Thoracic aorta (tissue), 2 donors: ENCODE measurements at regions not wholly inside any gene's neighbourhood (a gene's known extent, or its start where the extent isn't known, plus 50 kb on each side); places are given as distances from the start of the nearest gene placed in this dataset.

ENCODE experiments used
- ATAC-seq: fragments of 150-250 bp; one replicate; pipeline ENCODE4 v1.8.0; 2017; ENCODE audit warnings: low read depth; ENCODE audit not compliant: insufficient number of reproducible peaks, low FRiP score
- DNase-seq: peaks from one replicate; pipeline ENCODE4 v3.0.0-alpha.2; 2020; ENCODE audit warnings: low spot score
- H3K27ac ChIP-seq, 2 donors: fragments of 200-600 bp; sonication (generic); 1 replicate in 1 of 2; 2 replicates in 1 of 2; pipeline ENCODE4 v1.5.1; 2016; ENCODE audit warnings: mild to moderate bottlenecking in 2 of 2, moderate library complexity in 2 of 2
- H3K27me3 ChIP-seq: fragments of 200-600 bp; sonication (generic); replicated peaks from 2 replicates; pipeline ENCODE4 v1.6.0; 2016; ENCODE audit warnings: mild to moderate bottlenecking; ENCODE audit not compliant: insufficient read depth
- H3K36me3 ChIP-seq: fragments of 200-600 bp; sonication (generic); one replicate; pipeline ENCODE4 v1.5.1; 2016
- H3K4me1 ChIP-seq, 2 donors: fragments of 200-600 bp; sonication (generic); 1 replicate in 1 of 2; 2 replicates in 1 of 2; pipeline versions ENCODE4 v1.5.1 to v1.6.0; 2016; ENCODE audit warnings: low read depth in 2 of 2, mild to moderate bottlenecking in 1 of 2; ENCODE audit not compliant: control insufficient read depth in 1 of 2
- H3K4me3 ChIP-seq: fragments of 200-600 bp; sonication (generic); 2 replicates; pipeline ENCODE4 v1.5.1; 2016; ENCODE audit warnings: mild to moderate bottlenecking
- H3K9me3 ChIP-seq: fragments of 200-600 bp; sonication (generic); 2 replicates; pipeline ENCODE4 v1.5.1; 2016
- TF ChIP-seq, protein P1 (sequence below): fragments of 200-600 bp; sonication (generic); IDR thresholded peaks from one replicate; pipeline ENCODE4 v1.5.1; 2019; ENCODE audit warnings: antibody characterized with exemption

DNA sequence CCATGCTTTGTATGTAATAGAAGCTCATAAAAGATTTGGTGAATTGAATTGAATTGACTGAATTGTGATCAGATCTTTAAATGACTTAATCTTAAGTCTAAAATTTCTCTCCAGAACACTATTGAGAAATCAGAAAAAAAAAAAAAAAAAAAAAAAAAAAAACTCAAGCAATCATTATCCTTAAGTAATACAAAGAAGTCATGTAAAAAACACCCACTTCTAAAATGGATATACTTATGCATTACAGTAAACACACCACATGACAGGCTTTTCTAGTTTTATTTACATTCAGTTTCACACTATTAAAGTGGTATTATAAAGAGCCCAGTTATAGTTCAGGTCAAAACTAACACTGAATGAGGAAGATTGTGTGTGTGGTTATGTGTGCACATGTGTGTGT, 84.9 kb upstream of the GLS start:
- no peaks in the 10 kb centered on the region for H3K27me3 ChIP-seq
- peaks cover 7 to 8% of the 10 kb centered on the region in 2 donors for H3K4me1 ChIP-seq
- H3K4me3 ChIP-seq: no peak overlapping the region
- no peak for DNase-seq
- H3K27ac ChIP-seq: no peak overlapping the region
- TF ChIP-seq, protein P1, sequence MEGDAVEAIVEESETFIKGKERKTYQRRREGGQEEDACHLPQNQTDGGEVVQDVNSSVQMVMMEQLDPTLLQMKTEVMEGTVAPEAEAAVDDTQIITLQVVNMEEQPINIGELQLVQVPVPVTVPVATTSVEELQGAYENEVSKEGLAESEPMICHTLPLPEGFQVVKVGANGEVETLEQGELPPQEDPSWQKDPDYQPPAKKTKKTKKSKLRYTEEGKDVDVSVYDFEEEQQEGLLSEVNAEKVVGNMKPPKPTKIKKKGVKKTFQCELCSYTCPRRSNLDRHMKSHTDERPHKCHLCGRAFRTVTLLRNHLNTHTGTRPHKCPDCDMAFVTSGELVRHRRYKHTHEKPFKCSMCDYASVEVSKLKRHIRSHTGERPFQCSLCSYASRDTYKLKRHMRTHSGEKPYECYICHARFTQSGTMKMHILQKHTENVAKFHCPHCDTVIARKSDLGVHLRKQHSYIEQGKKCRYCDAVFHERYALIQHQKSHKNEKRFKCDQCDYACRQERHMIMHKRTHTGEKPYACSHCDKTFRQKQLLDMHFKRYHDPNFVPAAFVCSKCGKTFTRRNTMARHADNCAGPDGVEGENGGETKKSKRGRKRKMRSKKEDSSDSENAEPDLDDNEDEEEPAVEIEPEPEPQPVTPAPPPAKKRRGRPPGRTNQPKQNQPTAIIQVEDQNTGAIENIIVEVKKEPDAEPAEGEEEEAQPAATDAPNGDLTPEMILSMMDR: no peak
- ATAC-seq: no peak
- H3K9me3 ChIP-seq: no peaks in the 10 kb centered on the region
- no peaks in the 10 kb centered on the region for H3K36me3 ChIP-seq

GRCh38 chr2:190799999-190800398, 80.6 kb upstream of the GLS start:
- Histone ChIP-seq H3K4me1 (no peaks in the 10 kb centered on the region), H3K4me3 (no peak overlapping the region), H3K9me3 (no peaks in the 10 kb centered on the region), H3K27ac (no peak overlapping the region), H3K27me3 (no peaks in the 10 kb centered on the region), H3K36me3 (no peaks in the 10 kb centered on the region)
- ATAC-seq (no peak), DNase-seq (no peak)
- TF ChIP-seq, protein P1: no peak

DNA sequence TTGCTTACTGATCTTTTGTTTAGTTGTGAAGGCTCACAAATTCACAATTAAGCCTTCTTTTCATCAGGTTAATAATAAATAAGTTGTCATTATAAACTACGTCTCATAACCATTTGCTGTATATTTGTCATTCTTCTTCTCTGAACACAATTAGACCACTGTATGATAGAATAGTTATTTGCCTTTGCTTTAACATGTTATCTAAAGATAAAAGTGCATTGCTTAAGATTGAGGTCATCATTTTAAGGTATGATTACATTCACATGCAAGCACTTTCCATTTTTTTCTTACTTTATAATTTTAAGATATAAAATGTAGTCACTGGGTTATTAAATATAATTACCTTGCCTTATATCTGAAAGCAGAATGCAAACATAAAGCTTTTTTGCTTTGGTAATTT, 80.1 kb upstream of the GLS start:
- no peaks in the 10 kb centered on the region for H3K9me3 ChIP-seq
- H3K27me3 ChIP-seq: no peaks in the 10 kb centered on the region
- TF ChIP-seq, protein P1: no peak
- no peaks in the 10 kb centered on the region for H3K36me3 ChIP-seq
- H3K4me1 ChIP-seq: no peaks in the 10 kb centered on the region
- ATAC-seq: no peak
- DNase-seq: no peak
- H3K4me3 ChIP-seq: no peak overlapping the region
- no peak overlapping the region for H3K27ac ChIP-seq

DNA sequence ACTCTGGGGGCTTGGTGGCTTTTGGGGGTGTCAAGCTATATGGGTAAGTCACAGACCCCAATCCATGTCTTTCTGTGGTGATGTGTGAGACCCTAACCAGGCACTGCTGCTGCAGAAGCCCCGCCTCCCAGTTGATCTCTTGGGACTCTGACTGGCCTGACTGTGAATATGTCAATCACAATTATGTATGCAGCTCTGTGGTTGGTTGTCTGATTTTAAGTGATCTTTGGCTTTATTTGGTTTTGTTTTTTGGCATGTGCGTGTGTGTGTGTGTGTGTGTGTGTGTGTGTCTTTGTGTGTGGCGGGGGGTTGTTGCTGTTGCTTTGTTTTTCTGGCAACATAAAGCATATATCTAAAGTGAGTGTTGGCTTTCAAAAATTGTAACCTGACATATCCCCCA, 78.5 kb upstream of the GLS start:
- TF ChIP-seq, protein P1: no peak

GRCh38 chr2:190802626-190803209, 77.9 kb upstream of the GLS start:
- no peak for ATAC-seq

More for the DNA sequence above, 78.5 kb upstream of the GLS start:
- no peaks in the 10 kb centered on the region for H3K36me3 ChIP-seq
- no peaks in the 10 kb centered on the region for H3K4me1 ChIP-seq
- no peaks in the 10 kb centered on the region for H3K9me3 ChIP-seq
- ATAC-seq (no peak), DNase-seq (no peak)
- H3K4me3 ChIP-seq: no peak overlapping the region
- no peak overlapping the region for H3K27ac ChIP-seq
- H3K27me3 ChIP-seq: no peaks in the 10 kb centered on the region

More at GRCh38 chr2:190802626-190803209, 77.9 kb upstream of the GLS start:
- no peak overlapping the region for H3K27ac ChIP-seq
- no peak overlapping the region for H3K4me3 ChIP-seq
- no peaks in the 10 kb centered on the region for H3K4me1 ChIP-seq
- H3K36me3 ChIP-seq: no peaks in the 10 kb centered on the region
- DNase-seq: no peak
- TF ChIP-seq, protein P1: no peak
- no peaks in the 10 kb centered on the region for H3K27me3 ChIP-seq
- H3K9me3 ChIP-seq: no peaks in the 10 kb centered on the region
